ENCODE measurements at regions not wholly inside any gene's neighbourhood (a gene's known extent, or its start where the extent isn't known, plus 50 kb on each side); places are given as distances from the start of the nearest gene placed in this dataset.

DNA sequence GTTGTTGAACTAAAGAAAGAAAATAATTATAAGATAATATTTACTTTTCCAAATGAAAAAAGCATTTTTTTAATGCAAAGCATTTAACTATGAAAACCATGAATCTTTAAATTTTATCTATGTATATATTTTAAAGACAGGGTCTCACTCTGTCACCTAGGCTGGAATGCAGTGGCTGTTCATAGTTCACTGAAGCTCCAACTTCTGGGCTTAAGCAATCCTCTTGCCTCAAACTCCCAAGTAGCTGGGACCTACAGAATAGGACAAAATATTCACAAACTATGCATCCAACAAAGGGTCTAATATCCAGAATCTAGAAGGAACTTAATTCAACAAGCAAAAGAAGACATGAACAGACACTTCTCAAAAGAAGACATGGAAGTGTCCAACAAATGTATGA, 55.9 kb upstream of the ALB start:
- TF ChIP-seq, protein P1, sequence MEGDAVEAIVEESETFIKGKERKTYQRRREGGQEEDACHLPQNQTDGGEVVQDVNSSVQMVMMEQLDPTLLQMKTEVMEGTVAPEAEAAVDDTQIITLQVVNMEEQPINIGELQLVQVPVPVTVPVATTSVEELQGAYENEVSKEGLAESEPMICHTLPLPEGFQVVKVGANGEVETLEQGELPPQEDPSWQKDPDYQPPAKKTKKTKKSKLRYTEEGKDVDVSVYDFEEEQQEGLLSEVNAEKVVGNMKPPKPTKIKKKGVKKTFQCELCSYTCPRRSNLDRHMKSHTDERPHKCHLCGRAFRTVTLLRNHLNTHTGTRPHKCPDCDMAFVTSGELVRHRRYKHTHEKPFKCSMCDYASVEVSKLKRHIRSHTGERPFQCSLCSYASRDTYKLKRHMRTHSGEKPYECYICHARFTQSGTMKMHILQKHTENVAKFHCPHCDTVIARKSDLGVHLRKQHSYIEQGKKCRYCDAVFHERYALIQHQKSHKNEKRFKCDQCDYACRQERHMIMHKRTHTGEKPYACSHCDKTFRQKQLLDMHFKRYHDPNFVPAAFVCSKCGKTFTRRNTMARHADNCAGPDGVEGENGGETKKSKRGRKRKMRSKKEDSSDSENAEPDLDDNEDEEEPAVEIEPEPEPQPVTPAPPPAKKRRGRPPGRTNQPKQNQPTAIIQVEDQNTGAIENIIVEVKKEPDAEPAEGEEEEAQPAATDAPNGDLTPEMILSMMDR (conservative IDR thresholded peaks at IDR 0.05; ENCODE audit: control insufficient read depth, insufficient read depth, low read depth, low read length), result no peak
- no peak for DNase-seq (ENCODE audit: low read depth)
- H3K4me3 ChIP-seq (ENCODE audit: control insufficient read depth, low read depth, low read length), result no peak overlapping the region

DNA sequence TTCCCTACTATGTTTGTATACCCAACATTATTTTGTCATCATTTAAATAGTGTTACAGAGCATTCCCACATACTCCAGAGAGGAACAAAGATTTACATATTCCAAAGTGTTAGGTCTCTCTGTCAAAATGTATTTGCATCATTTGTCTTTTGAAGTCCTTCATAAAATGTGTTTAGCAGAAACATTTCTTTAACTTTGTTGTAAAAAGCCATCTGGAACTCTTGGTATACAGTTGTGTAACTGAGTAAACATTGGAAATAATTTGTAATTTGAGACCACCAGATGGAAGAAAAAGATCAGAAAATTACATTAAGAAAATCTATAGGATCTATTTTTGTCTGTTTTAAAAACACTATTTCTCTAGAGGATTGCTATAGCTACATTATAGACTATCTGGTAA, 56.6 kb upstream of the ALB start:
- H3K4me3 ChIP-seq (ENCODE audit: control insufficient read depth, low read depth, low read length), result no peak overlapping the region
- TF ChIP-seq, protein P1 (conservative IDR thresholded peaks at IDR 0.05; ENCODE audit: control insufficient read depth, insufficient read depth, low read depth, low read length), result no peak
- DNase-seq (ENCODE audit: low read depth), result no peak

DNA sequence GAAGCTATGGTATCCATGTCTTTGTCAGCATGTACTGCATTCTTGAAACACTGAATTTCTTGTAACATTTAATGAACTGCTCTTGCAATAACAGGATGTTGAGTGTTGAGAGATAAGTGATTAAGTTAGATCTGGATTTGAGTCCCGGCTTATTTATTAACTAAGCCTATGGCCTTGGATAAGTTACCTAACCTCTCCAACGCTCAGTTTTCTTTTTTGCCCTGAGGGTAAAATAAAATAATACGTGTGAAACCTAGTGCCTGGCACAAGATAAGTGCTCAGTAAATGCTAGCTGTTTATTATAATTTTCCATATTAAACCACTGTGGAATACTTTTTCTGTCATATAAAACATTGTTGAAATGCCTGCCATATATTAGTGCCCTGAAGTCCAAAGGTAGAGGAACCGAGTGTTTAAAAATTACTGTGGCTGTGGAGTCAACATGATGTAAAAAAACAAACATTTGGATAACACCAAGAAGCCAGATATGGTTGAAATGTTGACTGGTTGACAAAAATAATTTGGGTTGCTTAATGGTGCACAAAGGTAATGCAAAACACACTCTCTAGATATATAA, 58.6 kb upstream of the ALB start:
- TF ChIP-seq, protein P1 (conservative IDR thresholded peaks at IDR 0.05; ENCODE audit: control insufficient read depth, insufficient read depth, low read depth, low read length), result no peak
- DNase-seq (ENCODE audit: low read depth), result no peak

DNA sequence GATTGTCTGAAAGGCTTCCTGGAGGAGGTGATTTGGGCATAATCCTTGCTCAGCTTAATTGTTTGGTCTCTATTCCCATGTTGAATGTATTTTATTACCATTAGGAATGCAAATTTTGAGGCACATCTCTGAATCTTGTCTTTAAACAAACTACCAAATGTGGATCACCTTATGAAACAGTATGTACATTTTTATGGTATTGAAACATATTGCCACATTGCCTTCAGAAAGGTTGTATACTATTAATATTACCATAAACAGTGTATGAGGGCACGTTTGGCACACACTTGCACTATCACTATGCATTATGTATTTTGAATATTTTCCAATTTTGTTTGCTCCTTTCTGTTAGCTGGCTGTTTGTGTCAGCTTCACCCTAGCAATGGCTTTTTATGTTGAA, 60.0 kb upstream of the ALB start:
- TF ChIP-seq, protein P1 (conservative IDR thresholded peaks at IDR 0.05; ENCODE audit: control insufficient read depth, insufficient read depth, low read depth, low read length), result no peak
- H3K4me3 ChIP-seq (ENCODE audit: control insufficient read depth, low read depth, low read length), result no peak overlapping the region
- DNase-seq (ENCODE audit: low read depth), result no peak

More for the DNA sequence above, 58.6 kb upstream of the ALB start:
- H3K4me3 ChIP-seq (ENCODE audit: control insufficient read depth, low read depth, low read length), result no peak overlapping the region

DNA sequence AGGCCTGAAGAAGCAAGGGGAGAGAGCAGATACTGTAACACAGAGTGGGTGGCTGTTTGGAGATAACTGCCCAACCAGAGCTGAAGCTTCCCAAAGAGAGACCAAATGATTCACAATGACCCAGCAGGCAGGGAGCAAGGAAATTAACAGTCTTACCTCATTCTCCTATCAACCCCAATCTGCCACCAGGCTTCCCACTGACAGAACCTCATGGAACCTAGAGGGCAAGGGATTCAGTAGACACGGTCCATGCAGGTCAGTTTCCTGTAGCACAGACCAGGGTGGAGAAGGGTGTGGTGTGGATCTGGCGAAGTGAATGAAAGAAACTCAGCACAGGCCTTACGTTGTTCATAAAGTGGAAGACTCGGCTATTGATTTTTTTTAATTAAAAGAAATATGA, 60.7 kb upstream of the ALB start:
- peak; percentile 4 for DNase-seq (ENCODE audit: low read depth)
- TF ChIP-seq, protein P1 (conservative IDR thresholded peaks at IDR 0.05; ENCODE audit: control insufficient read depth, insufficient read depth, low read depth, low read length), result no peak
- H3K4me3 ChIP-seq (ENCODE audit: control insufficient read depth, low read depth, low read length), result no peak overlapping the region

DNA sequence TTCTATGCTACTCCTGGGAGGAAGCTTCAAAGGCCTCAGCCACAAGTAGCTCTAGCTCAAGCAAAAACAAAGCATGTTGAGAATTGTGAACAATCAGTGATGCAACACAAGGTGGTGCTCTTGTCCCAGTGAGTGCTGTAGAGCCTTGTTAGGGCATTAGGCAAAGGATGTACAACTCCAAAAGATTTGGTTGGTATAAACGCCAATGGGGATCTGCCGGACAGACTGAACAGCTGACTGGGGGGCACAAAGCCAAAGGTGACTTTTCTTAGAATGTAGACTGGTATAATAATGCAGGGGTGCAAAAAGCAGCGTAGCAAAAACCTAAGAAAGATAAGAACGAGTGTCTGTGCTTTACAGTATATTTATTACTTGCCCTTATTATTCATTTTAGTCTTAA, 62.6 kb upstream of the ALB start:
- TF ChIP-seq, protein P1 (conservative IDR thresholded peaks at IDR 0.05; ENCODE audit: control insufficient read depth, insufficient read depth, low read depth, low read length), result peak; percentile 73
- DNase-seq (ENCODE audit: low read depth), result peak; percentile 76
- no peak overlapping the region for H3K4me3 ChIP-seq (ENCODE audit: control insufficient read depth, low read depth, low read length)

DNA sequence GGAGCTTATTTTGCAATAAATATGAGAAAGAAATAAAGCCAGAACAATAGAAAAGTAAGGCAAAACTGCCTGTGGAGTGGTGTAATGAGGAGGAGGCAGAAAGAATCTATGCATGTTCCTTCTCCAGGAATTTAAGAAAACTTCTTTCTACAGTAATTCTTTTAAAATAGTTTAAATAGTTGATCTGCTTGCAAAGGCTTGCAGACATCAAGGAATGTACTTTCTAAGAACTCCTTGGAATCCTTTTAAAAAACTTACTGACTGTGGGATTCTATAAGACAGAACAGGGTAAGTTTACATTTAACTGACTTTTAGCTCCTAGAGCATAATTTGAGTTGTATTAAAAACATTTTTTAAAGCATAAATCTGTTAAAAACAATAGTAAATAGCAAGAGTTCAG, 63.2 kb upstream of the ALB start:
- TF ChIP-seq, protein P1 (conservative IDR thresholded peaks at IDR 0.05; ENCODE audit: control insufficient read depth, insufficient read depth, low read depth, low read length), result no peak
- DNase-seq (ENCODE audit: low read depth), result no peak

More for the DNA sequence above, 63.2 kb upstream of the ALB start:
- H3K4me3 ChIP-seq (ENCODE audit: control insufficient read depth, low read depth, low read length), result no peak overlapping the region
